ENCODE measurements at regions not wholly inside any gene's neighbourhood (a gene's known extent, or its start where the extent isn't known, plus 50 kb on each side); places are given as distances from the start of the nearest gene placed in this dataset.

- no peak overlapping the region for H4K8ac ChIP-seq (ENCODE audit: low read depth in 2 of 2, low read length in 2 of 2)
- no peak overlapping the region for H4K91ac ChIP-seq (ENCODE audit: insufficient read depth, low read depth, low read length)
- no peak overlapping the region for H3K4me3 ChIP-seq (ENCODE audit: insufficient read depth, low read depth, low read length)
- H3K27me3 ChIP-seq (ENCODE audit: control insufficient read depth, insufficient read depth, low read length), result no peaks in the 10 kb centered on the region
- H2AK5ac ChIP-seq (ENCODE audit: low read depth, low read length), result no peak overlapping the region
- H3K18ac ChIP-seq (ENCODE audit: low read depth, low read length), result no peak overlapping the region
- H3K27ac ChIP-seq (ENCODE audit: insufficient read depth, low read length), result no peak overlapping the region
- no peaks in the 10 kb centered on the region for H3K4me1 ChIP-seq (ENCODE audit: control insufficient read depth, insufficient read depth, low read length)
- no peak overlapping the region for H2AK9ac ChIP-seq (replicated peaks; ENCODE audit: low read depth, low read length, poor library complexity)
- WGBS, 2 experiments (ENCODE audit: extremely low coverage in 2 of 2, insufficient read length in 1 of 2), result no CpG with 5 or more reads among the region's 1 CpG
- in situ Hi-C loops (cut with MboI; ENCODE audit: low sequenced_read_pairs), result no loop called here
- no peak overlapping the region for H2AFZ ChIP-seq (replicated peaks; ENCODE audit: low read length, poor library complexity)
- H3K9ac ChIP-seq (ENCODE audit: low read depth, low read length), result no peak overlapping the region
- no peak overlapping the region for H2BK120ac ChIP-seq (ENCODE audit: low read depth, low read length)
- H3K79me1 ChIP-seq (ENCODE audit: low read depth in 1 of 2, low read length in 2 of 2), result no peaks in the 10 kb centered on the region; a peak in 1 of 4 replicates
- H3K23ac ChIP-seq (ENCODE audit: low read depth, low read length), result no peak overlapping the region
- H3K36me3 ChIP-seq (ENCODE audit: control insufficient read depth, insufficient read depth, low read length), result peaks cover 13% of the 10 kb centered on the region
- peaks cover 9% of the 10 kb centered on the region; the same call in 1 of the 2 replicates for H3K9me1 ChIP-seq (ENCODE audit: insufficient read depth, low read length)
- H2BK20ac ChIP-seq (ENCODE audit: low read depth, low read length), result no peak overlapping the region
- ChIA-PET POLR2A (ENCODE audit: unreplicated experiment) (no interaction called here), CTCF (no interaction called here)
- intact Hi-C loops (cut with micrococcal nuclease), result no loop called here
- dilution Hi-C loops (cut with HindIII; ENCODE audit: low sequenced_read_pairs, unreplicated experiment), result no loop called here
- DNase-seq (no peak), ATAC-seq (ENCODE audit: low read depth) (no peak)
- H2BK15ac ChIP-seq (ENCODE audit: low read depth, low read length), result no peak overlapping the region
- H3K56ac ChIP-seq (ENCODE audit: extremely low read depth, insufficient read depth, low read length), result no peak overlapping the region
- H2BK5ac ChIP-seq (ENCODE audit: low read depth, low read length, poor library complexity, severe bottlenecking), result no peak overlapping the region
- no TSS peak for BruUV-seq (replicated peaks)
- H3K4me2 ChIP-seq (ENCODE audit: low read depth, low read length), result no peak overlapping the region
- H4K20me1 ChIP-seq (ENCODE audit: insufficient read depth, low read length), result no peaks in the 10 kb centered on the region
- H3K9me3 ChIP-seq (ENCODE audit: control insufficient read depth, insufficient read depth, low read length), result no peaks in the 10 kb centered on the region
- TF ChIP-seq USF2 (IDR thresholded peaks at IDR 0.05; ENCODE audit: low read depth, low read length), result no peak
- H4K5ac ChIP-seq (ENCODE audit: low read depth, low read length), result no peak overlapping the region
- H3K14ac ChIP-seq (replicated peaks; ENCODE audit: low read depth, low read length), result no peak overlapping the region
- H3K4ac ChIP-seq (ENCODE audit: low read depth, low read length), result no peak overlapping the region
These were observed 165.6 kb downstream of the SIPA1L2 start for GRCh38 chr1:232464325-232464724.

Data from IMR-90 (cell line).